NCI-H1436 treated with DMSO at 0.1 percent for 48 hours (cell line): ENCODE measurements at regions not wholly inside any gene's neighbourhood (a gene's known extent, or its start where the extent isn't known, plus 50 kb on each side); places are given as distances from the start of the nearest gene placed in this dataset.
A peak's percentile ranks its signal among the peaks of the same experiment; 100 is the strongest.
"Not testable (repeated sequence)": the region's sequence is repeated elsewhere in the genome, so short reads cannot be mapped to it uniquely, and the experiment has no call there.

Source experiments
- DNase-seq: peaks from one replicate; lab custom pipeline; 2025; lab: John Stamatoyannopoulos, UW

- peak; percentile 45 for DNase-seq
These were observed 61.1 kb upstream of the VAMP7 start for GRCh38 chrX:155819966-155820491.

GRCh38 chrX:155819525-155819924, 61.6 kb upstream of the VAMP7 start:
- no peak for DNase-seq

- not testable (repeated sequence) for DNase-seq
These were observed 66.8 kb upstream of the VAMP7 start for GRCh38 chrX:155814391-155814790.

GRCh38 chrX:155779831-155780230, 101.3 kb upstream of the VAMP7 start:
- no peak for DNase-seq

- no peak for DNase-seq
These were observed 102.1 kb upstream of the VAMP7 start for GRCh38 chrX:155778844-155779553.

- DNase-seq: no peak
These were observed 106.8 kb upstream of the VAMP7 start for GRCh38 chrX:155774387-155774786.

- DNase-seq: no peak
These were observed 113.0 kb upstream of the VAMP7 start for GRCh38 chrX:155767876-155768769.

- peak; percentile 22 for DNase-seq
These were observed 113.9 kb upstream of the VAMP7 start for GRCh38 chrX:155767051-155767875.

- DNase-seq: no peak
These were observed 114.8 kb upstream of the VAMP7 start for GRCh38 chrX:155766321-155766720.

- DNase-seq: no peak
These were observed 120.0 kb upstream of the VAMP7 start for GRCh38 chrX:155761185-155761584.

GRCh38 chrX:155757046-155757759, 123.9 kb upstream of the VAMP7 start:
- no peak for DNase-seq

GRCh38 chrX:155755706-155756337, 125.3 kb upstream of the VAMP7 start:
- no peak for DNase-seq

GRCh38 chrX:155751131-155751530, 130.0 kb upstream of the VAMP7 start:
- no peak for DNase-seq

GRCh38 chrX:155747520-155747919, 133.6 kb upstream of the VAMP7 start:
- DNase-seq: peak; percentile 3

GRCh38 chrX:155745792-155746191, 133.0 kb upstream of the TMLHE start:
- DNase-seq: peak; percentile 41

- DNase-seq: no peak
These were observed 131.8 kb upstream of the TMLHE start for GRCh38 chrX:155744534-155744933.

GRCh38 chrX:155728335-155728734, 115.6 kb upstream of the TMLHE start:
- DNase-seq: not testable (repeated sequence)

- no peak for DNase-seq
These were observed 106.3 kb upstream of the TMLHE start for GRCh38 chrX:155718972-155719586.

GRCh38 chrX:155715141-155715540, 102.4 kb upstream of the TMLHE start:
- no peak for DNase-seq

GRCh38 chrX:155695419-155695818, 82.7 kb upstream of the TMLHE start:
- no peak for DNase-seq
